GM12872 (cell line): ENCODE measurements at regions not wholly inside any gene's neighbourhood (a gene's known extent, or its start where the extent isn't known, plus 50 kb on each side); places are given as distances from the start of the nearest gene placed in this dataset.

Experiments
- CTCF ChIP-seq: IDR thresholded peaks from 3 replicates; pipeline ENCODE4 v1.5.1; 2011; ENCODE audit warnings: low read depth, mild to moderate bottlenecking, low read length, moderate library complexity; ENCODE audit not compliant: insufficient read depth

DNA sequence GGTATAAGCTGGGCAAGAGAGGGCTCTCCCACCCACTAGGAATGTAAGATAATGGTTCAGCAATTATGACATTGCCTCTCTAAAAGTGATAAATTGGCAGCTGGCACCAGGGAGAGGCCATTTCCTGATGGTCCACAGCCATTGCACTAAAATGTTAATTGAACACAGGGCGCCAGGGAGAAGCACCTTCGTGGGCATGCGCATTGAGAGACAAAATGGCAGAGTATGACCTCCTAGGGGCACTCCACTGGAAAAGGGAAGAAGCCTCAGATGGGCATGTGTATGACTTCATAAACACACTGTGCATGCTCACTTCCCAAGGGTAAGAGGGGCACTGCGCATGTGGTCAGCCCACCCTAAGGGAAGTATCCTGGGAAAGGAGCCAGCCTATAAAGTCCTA, 419.2 kb downstream of the AGTPBP1 start:
- TF ChIP-seq CTCF = no peak

- TF ChIP-seq CTCF = no peak
These were observed 420.2 kb downstream of the AGTPBP1 start for GRCh38 chr9:85321561-85321960.

DNA sequence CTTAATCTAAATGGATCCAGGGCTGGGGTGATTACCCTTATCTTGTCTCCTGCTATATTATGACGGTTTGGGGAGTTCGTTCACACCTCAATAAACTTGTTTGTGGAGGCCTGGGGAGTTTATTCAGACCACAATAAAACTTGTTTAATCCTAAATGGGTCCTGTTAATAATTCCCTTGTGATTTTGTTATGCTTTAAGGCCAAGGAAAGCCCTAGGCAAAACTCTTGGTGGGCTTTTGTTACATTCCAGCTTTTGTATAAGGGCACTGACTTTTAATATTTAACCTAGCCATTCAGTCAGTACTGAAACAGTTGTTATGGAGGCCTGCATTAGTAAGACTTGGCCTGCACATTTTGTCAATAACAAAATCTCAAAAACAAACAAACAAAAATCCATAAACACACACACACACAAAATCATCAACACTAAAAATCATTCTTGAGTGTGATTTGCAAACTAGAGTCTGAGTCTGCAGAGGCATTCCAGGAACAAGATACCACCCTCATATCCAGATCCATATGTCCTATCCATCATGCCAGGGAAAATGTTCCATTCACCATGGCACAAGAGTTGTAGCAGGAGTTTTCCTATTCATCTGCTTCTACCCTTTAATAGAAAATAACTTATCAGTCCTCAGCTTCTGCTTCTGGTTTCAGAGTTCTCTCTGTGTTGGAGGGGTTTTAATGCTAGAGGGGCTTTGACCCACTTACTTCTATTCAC, 421.7 kb downstream of the AGTPBP1 start:
- no peak for TF ChIP-seq CTCF

DNA sequence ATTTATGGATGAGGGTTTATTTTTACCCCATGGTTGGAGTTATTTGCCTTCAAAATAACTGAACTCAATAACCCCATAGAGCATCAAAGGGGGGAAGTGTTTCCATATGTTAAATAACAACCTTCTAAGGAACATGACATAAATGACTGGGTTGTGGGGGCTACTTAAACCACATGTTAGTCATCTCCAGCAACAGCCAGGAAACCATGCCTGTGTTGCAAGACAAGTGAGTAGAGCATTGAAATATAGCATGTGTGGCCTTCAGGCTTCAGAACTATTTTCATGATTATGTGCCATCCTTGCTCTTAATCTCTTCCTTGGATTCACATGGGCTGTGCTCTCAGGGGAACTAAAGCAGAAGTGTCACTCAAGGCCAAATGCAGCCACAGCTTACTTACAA, 431.2 kb downstream of the AGTPBP1 start:
- TF ChIP-seq CTCF = no peak

GRCh38 chr9:85303757-85304134, 438.0 kb downstream of the AGTPBP1 start:
- no peak for TF ChIP-seq CTCF

GRCh38 chr9:85302938-85303756, 438.6 kb downstream of the AGTPBP1 start:
- TF ChIP-seq CTCF = no peak

DNA sequence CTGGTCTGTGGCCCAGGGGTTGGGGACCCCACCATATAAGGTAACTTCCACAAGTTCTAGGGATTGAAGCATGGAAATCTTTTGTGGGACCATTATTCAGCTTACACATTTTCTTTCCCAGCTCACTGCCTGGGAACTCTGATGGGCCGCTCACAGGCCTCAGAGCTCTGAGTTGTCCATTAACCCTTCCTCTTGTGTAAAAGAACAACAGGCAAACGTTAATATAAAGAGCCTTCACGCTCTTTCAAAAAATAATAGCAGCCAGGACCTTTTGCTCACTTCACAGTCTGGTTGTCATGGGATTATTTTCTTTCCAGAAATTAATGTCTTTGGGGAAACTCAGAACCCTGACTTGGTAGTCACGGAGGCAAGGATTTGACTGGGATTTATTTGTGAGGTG, 443.3 kb downstream of the AGTPBP1 start:
- no peak for TF ChIP-seq CTCF
